ENCODE measurements at regions not wholly inside any gene's neighbourhood (a gene's known extent, or its start where the extent isn't known, plus 50 kb on each side); places are given as distances from the start of the nearest gene placed in this dataset. TPM values are rescaled to one million over a fixed set of nuclear protein-coding genes. Genes with fewer than 3 reads are reported as not detected.

DNA sequence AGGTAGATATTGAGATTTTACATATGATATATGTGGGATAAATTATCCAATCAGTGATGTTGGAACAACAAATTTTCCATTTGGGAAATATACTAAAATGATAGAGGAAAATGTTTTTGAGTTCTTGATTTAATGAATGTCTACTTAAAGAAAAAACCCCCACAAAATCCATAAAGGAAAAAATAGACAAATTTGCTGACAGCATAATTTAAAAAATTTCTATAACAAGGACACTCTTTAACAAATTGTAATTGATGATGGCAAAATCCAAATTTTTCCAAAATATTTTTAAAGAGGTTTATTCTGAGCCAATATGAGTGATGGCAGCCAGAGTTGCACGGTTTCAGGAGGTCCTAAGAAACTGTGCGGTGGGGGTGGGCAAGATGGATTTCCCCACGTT, 51.9 kb upstream of the RHOU start:
- Histone ChIP-seq H3K9me3 (no peaks in the 10 kb centered on the region), H3K4me3 (no peak overlapping the region), H3K4me1 (ENCODE audit: insufficient read depth) (no peaks in the 10 kb centered on the region), H3K36me3 (no peaks in the 10 kb centered on the region), H3K27me3 (no peaks in the 10 kb centered on the region), H3K27ac (no peak overlapping the region)
- no peak for TF ChIP-seq POLR2A (IDR thresholded peaks at IDR 0.05)
- TF ChIP-seq, protein P1, sequence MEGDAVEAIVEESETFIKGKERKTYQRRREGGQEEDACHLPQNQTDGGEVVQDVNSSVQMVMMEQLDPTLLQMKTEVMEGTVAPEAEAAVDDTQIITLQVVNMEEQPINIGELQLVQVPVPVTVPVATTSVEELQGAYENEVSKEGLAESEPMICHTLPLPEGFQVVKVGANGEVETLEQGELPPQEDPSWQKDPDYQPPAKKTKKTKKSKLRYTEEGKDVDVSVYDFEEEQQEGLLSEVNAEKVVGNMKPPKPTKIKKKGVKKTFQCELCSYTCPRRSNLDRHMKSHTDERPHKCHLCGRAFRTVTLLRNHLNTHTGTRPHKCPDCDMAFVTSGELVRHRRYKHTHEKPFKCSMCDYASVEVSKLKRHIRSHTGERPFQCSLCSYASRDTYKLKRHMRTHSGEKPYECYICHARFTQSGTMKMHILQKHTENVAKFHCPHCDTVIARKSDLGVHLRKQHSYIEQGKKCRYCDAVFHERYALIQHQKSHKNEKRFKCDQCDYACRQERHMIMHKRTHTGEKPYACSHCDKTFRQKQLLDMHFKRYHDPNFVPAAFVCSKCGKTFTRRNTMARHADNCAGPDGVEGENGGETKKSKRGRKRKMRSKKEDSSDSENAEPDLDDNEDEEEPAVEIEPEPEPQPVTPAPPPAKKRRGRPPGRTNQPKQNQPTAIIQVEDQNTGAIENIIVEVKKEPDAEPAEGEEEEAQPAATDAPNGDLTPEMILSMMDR (IDR thresholded peaks at IDR 0.05), result no peak
- no peak for TF ChIP-seq EP300 (IDR thresholded peaks at IDR 0.05)
- 92 to 94% (median 94%) methylated on average over 3 of the region's 3 CpGs for WGBS, 3 donors
- DNase-seq, result no peak
- intact Hi-C loops (cut with DNase I), result no loop called here

DNA sequence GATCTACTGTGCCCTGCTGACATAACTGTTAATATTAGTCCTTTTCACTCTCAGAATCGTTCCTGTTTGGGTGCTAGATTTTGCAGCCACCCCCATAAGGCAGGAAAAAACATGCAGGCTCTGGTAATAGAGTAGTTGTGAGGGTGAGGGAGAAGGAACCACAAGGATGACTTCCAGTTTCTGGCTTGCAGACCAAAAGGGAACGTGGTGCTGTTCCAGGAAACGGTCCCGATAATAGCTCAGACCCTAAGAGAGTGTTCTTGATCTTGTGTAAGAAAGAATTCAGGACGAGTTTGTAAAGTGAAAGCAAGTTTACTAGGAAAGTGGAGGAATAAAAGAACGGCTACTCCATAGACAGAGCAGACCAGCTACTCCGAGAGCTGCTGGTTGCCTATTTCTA, 50.7 kb upstream of the RHOU start:
- Histone ChIP-seq H3K9me3 (no peaks in the 10 kb centered on the region), H3K36me3 (no peaks in the 10 kb centered on the region), H3K27me3 (no peaks in the 10 kb centered on the region), H3K4me1 (ENCODE audit: insufficient read depth) (no peaks in the 10 kb centered on the region), H3K4me3 (no peak overlapping the region), H3K27ac (peak overlapping the region in 1 of 2 donors; percentile 24)
- TF ChIP-seq, protein P1 (IDR thresholded peaks at IDR 0.05), result no peak
- TF ChIP-seq POLR2A (IDR thresholded peaks at IDR 0.05), result no peak
- TF ChIP-seq EP300 (IDR thresholded peaks at IDR 0.05), result no peak
- peak in 1 of 5 donors; percentile 33 for DNase-seq
- WGBS, 3 donors, result 45 to 56% (median 46%) methylated on average over 7 of the region's 7 CpGs
- intact Hi-C loops (cut with DNase I), result no loop called here

- DNase-seq, result no peak
- Histone ChIP-seq H3K36me3 (no peaks in the 10 kb centered on the region), H3K4me1 (ENCODE audit: insufficient read depth) (no peaks in the 10 kb centered on the region), H3K27me3 (no peaks in the 10 kb centered on the region), H3K9me3 (no peaks in the 10 kb centered on the region), H3K4me3 (no peak overlapping the region), H3K27ac (peak overlapping the region in 1 of 2 donors; percentile 24)
- TF ChIP-seq, protein P1 (IDR thresholded peaks at IDR 0.05), result no peak
- TF ChIP-seq EP300 (IDR thresholded peaks at IDR 0.05) (no peak), POLR2A (IDR thresholded peaks at IDR 0.05) (no peak)
- intact Hi-C loops (cut with DNase I), result no loop called here
- WGBS, 3 donors, result 52 to 63% (median 53%) methylated on average over 1 of the region's 1 CpG
Observed at GRCh38 chr1:228685081-228685660, 50.1 kb upstream of the RHOU start.

Small RNAs in the stretch of these regions (small RNA-seq; reads per million reads assigned to genes)
- gene RF00432 (not detected), gene RNA5S10 (not detected), gene RNA5S11 (not detected), gene RNA5S12 (not detected), gene RNA5S13 (not detected), gene RNA5S14 (not detected), gene RNA5S15 (not detected), gene RNA5S16 (not detected), gene RNA5S17 (not detected), gene RNA5S2 (not detected), gene RNA5S3 (not detected), gene RNA5S4 (not detected), gene RNA5S5 (not detected), gene RNA5S6 (not detected), gene RNA5S7 (not detected), gene RNA5S8 (not detected), gene RNA5S9 (not detected), gene RNA5SP18 (not detected)

All from ovary (tissue), 7 donors.